ENCODE measurements at regions not wholly inside any gene's neighbourhood (a gene's known extent, or its start where the extent isn't known, plus 50 kb on each side); places are given as distances from the start of the nearest gene placed in this dataset.

GRCh38 chr9:86713970-86714369 lies 233.3 kb downstream of the GAS1 start:
- no peak overlapping the region for H3K4me3 ChIP-seq (replicated peaks; ENCODE audit: low read depth, low read length)
- no peak for TF ChIP-seq CTCF (IDR thresholded peaks at IDR 0.05; ENCODE audit: low read depth, low read length, missing control alignments)
- DNase-seq (ENCODE audit: extremely low read depth, low read depth): no peak

DNA sequence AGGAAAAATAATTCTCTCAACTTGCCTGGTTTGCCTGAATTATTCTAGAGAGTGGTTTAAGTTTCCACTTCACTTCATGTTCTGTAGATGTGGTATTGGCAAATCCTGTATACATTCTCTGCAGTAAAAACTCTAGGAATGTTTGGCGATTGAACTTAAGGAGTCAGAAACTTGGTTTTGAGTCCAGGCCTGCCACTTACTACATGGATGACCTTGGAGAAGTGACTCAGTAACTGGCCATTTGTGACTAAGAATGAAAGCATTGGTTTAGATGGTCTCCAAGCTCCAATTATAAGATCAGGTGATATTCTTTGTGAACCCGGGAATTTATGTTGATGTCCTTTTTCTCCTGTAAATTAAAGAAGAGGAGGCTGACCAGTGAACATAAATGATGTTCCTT lies 233.8 kb downstream of the GAS1 start:
- no peak overlapping the region for H3K4me3 ChIP-seq (replicated peaks; ENCODE audit: low read depth, low read length)
- no peak for TF ChIP-seq CTCF (IDR thresholded peaks at IDR 0.05; ENCODE audit: low read depth, low read length, missing control alignments)
- DNase-seq (ENCODE audit: extremely low read depth, low read depth): no peak

DNA sequence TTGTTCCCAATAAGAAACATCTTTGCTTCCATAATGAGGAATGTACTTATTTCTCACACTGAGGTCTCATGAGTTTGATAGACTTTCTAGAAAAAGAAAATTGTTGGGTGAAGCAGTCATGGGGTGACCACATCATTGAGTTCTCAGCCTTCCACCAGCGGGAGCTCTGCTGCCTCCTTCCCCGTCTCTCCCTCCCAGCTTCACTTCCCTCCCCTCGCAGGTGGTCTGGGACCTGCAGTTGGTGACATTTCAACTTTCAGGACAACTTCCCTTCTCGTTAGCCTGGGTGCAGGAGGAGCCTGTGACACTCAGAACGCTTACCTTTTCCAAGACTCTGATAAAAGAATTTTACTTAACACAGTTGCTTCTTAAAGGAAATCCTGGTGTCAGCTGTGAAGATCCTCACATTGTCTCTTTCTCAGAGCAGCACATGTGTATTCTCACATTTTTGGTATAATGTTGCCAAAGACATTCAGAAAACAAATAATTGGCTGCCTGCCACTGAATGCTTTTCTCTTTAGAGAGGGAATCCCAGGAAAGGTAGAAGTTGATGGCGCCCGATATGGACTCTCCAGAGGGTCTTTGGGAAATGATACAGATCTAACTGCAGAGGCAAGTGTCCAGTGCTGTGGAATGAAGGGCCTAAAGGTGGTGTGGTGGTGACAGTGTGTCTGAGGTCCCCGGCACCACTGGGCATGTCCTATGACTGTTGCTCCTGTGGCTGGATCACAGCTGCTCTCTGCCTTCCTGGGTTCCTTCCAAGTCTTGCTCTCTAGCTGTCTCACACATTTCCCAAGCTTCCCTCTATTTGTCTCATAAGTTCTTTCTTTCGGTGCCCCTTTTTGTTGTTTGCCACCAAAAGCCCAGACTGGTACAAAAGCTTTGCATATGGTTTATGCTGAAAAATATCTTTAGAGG lies 238.1 kb downstream of the GAS1 start:
- TF ChIP-seq CTCF (IDR thresholded peaks at IDR 0.05; ENCODE audit: low read depth, low read length, missing control alignments): no peak
- H3K4me3 ChIP-seq (replicated peaks; ENCODE audit: low read depth, low read length): no peak overlapping the region
- DNase-seq (ENCODE audit: extremely low read depth, low read depth): no peak

DNA sequence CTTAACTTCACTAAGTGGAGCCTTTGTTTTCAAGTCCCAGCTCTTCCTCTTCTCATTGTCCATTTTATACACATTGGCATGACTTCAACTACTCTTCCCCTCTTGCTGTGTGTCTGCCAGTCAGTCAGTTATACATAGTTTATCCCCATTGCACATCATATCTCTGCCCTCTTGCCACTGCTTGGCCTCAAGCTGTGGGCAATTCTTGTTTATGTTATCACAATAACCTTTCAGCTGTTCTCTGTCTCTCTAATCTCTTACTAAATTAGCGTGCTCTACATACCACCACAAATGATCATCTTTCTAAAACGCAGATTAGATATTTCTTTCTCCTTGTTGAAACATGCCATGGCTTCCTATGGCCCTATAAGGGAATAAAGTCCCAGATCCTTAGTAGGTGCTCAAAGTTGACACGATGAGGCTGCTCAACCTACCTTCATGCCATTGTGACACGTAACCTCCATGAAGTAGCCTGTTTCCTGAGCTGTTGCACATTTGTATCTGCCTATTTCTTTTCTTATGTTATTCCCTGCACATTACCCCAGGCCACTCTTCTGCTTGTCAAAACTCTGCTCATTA lies 239.3 kb downstream of the GAS1 start:
- H3K4me3 ChIP-seq (replicated peaks; ENCODE audit: low read depth, low read length): no peak overlapping the region
- DNase-seq (ENCODE audit: extremely low read depth, low read depth): no peak
- TF ChIP-seq CTCF (IDR thresholded peaks at IDR 0.05; ENCODE audit: low read depth, low read length, missing control alignments): no peak

DNA sequence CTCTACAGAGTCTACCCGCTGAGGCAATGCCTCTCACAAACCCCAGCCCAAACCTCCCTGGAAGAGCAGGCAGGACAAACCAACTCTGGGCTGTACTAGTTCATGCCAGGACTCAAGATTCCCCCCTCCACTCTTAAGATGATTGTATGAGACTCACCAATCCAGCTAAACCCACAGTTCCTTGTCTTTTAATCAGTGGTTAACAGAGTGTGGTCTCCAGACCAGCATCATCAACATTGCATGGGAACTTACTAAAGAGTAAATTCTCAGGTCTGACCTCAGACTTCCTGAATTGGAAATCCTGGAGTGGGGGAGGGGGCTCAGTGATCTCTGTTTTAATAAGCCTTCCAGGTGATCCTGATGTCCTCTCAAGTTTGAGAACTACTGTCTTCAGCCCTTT lies 240.9 kb downstream of the GAS1 start:
- DNase-seq (ENCODE audit: extremely low read depth, low read depth): no peak
- H3K4me3 ChIP-seq (replicated peaks; ENCODE audit: low read depth, low read length): no peak overlapping the region
- TF ChIP-seq CTCF (IDR thresholded peaks at IDR 0.05; ENCODE audit: low read depth, low read length, missing control alignments): no peak

GRCh38 chr9:86705490-86705889 lies 241.8 kb downstream of the GAS1 start:
- no peak overlapping the region for H3K4me3 ChIP-seq (replicated peaks; ENCODE audit: low read depth, low read length)
- TF ChIP-seq CTCF (IDR thresholded peaks at IDR 0.05; ENCODE audit: low read depth, low read length, missing control alignments): no peak
- no peak for DNase-seq (ENCODE audit: extremely low read depth, low read depth)
